PC-9 (cell line): ENCODE measurements at regions not wholly inside any gene's neighbourhood (a gene's known extent, or its start where the extent isn't known, plus 50 kb on each side); places are given as distances from the start of the nearest gene placed in this dataset.

Experiments
- EZH2 ChIP-seq: fragments of 200-600 bp; sonication (generic); IDR thresholded peaks from 2 replicates; pipeline ENCODE4 v1.8.0; 2017; ENCODE audit warnings: antibody characterized with exemption, low read depth
- TF ChIP-seq, protein P1 (sequence below): fragments of 200-600 bp; sonication (generic); conservative IDR thresholded peaks from 2 replicates; pipeline ENCODE4 v1.6.1; 2017; ENCODE audit warnings: mixed run types, antibody characterized with exemption, mild to moderate bottlenecking, moderate library complexity

DNA sequence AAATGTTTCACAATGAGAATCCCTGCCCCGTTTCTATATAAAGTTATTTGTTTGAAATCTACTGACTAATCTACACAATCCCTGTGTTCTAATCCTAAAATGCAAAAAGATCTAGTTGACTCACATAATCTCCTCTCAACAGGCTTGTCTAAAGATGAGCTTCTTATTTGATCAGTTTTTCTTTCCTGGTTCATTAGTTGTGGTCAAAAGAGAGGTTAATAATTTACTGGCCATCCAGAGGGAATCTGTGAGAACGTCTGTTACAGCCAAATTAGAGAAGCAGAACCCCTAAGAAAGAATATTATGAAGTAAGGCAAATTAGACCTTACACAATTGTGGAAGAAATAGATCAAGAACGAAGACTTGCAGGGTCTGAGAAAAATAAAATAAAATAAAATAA, 173.7 kb upstream of the ANO3 start:
- TF ChIP-seq, protein P1, sequence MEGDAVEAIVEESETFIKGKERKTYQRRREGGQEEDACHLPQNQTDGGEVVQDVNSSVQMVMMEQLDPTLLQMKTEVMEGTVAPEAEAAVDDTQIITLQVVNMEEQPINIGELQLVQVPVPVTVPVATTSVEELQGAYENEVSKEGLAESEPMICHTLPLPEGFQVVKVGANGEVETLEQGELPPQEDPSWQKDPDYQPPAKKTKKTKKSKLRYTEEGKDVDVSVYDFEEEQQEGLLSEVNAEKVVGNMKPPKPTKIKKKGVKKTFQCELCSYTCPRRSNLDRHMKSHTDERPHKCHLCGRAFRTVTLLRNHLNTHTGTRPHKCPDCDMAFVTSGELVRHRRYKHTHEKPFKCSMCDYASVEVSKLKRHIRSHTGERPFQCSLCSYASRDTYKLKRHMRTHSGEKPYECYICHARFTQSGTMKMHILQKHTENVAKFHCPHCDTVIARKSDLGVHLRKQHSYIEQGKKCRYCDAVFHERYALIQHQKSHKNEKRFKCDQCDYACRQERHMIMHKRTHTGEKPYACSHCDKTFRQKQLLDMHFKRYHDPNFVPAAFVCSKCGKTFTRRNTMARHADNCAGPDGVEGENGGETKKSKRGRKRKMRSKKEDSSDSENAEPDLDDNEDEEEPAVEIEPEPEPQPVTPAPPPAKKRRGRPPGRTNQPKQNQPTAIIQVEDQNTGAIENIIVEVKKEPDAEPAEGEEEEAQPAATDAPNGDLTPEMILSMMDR = no peak
- no peak for TF ChIP-seq EZH2
